Hepatic stellate cell (primary cell): ENCODE measurements at regions not wholly inside any gene's neighbourhood (a gene's known extent, or its start where the extent isn't known, plus 50 kb on each side); places are given as distances from the start of the nearest gene placed in this dataset.

ENCODE experiments used
- DNase-seq: peaks from one replicate; pipeline ENCODE4 v3.0.0; 2011; ENCODE audit warnings: low spot score

GRCh38 chr9:119487118-119487827 lies 118.0 kb upstream of the BRINP1 start:
- no peak for DNase-seq

- no peak for DNase-seq
Observed at GRCh38 chr9:119483153-119483552, 113.9 kb upstream of the BRINP1 start.

GRCh38 chr9:119477197-119477596 lies 108.0 kb upstream of the BRINP1 start:
- DNase-seq: no peak

GRCh38 chr9:119458068-119458467 lies 88.8 kb upstream of the BRINP1 start:
- no peak for DNase-seq

- no peak for DNase-seq
Observed at GRCh38 chr9:119453980-119454379, 84.7 kb upstream of the BRINP1 start.

- no peak for DNase-seq
Observed at GRCh38 chr9:119453490-119453911, 84.3 kb upstream of the BRINP1 start.

GRCh38 chr9:119451426-119451825 lies 82.2 kb upstream of the BRINP1 start:
- no peak for DNase-seq

- DNase-seq: no peak
Observed at GRCh38 chr9:119443179-119443578, 73.9 kb upstream of the BRINP1 start.

GRCh38 chr9:119441832-119442231 lies 72.6 kb upstream of the BRINP1 start:
- DNase-seq: no peak

- DNase-seq: no peak
Observed at GRCh38 chr9:119441338-119441737, 72.1 kb upstream of the BRINP1 start.

GRCh38 chr9:119436261-119436660 lies 67.0 kb upstream of the BRINP1 start:
- no peak for DNase-seq

GRCh38 chr9:119435076-119435475 lies 65.8 kb upstream of the BRINP1 start:
- DNase-seq: no peak

- DNase-seq: no peak
Observed at GRCh38 chr9:119432428-119432827, 63.2 kb upstream of the BRINP1 start.

GRCh38 chr9:119429302-119429701 lies 60.1 kb upstream of the BRINP1 start:
- DNase-seq: no peak

- DNase-seq: no peak
Observed at GRCh38 chr9:119420231-119420630, 51.0 kb upstream of the BRINP1 start.
